Esophagus muscularis mucosa (tissue), 4 donors: ENCODE measurements at regions not wholly inside any gene's neighbourhood (a gene's known extent, or its start where the extent isn't known, plus 50 kb on each side); places are given as distances from the start of the nearest gene placed in this dataset.

Experiments
- DNase-seq: peaks from one replicate; pipeline ENCODE4 v3.0.0-alpha.2; 2017; ENCODE audit errors: extremely low spot score
- H3K27ac ChIP-seq, 4 donors: fragments of 200-600 bp; sonication (generic); replicated peaks in 1 of 4; 1 replicate in 3 of 4; 2 replicates in 1 of 4; pipeline ENCODE4 v1.5.1; 2016 to 2019; ENCODE audit warnings: mild to moderate bottlenecking in 1 of 4
- H3K27me3 ChIP-seq, 4 donors: fragments of 200-600 bp; sonication (generic); one replicate each; pipeline versions ENCODE4 v1.5.1 to v1.6.0; 2016 to 2019
- H3K36me3 ChIP-seq, 4 donors: fragments of 200-600 bp; sonication (generic); one replicate each; pipeline ENCODE4 v1.5.1; 2016 to 2019
- H3K4me1 ChIP-seq, 4 donors: fragments of 200-600 bp; sonication (generic); one replicate each; pipeline ENCODE4 v1.5.1; 2016 to 2019
- H3K4me3 ChIP-seq, 4 donors: fragments of 200-600 bp; sonication (generic); 1 replicate in 2 of 4; 2 replicates in 2 of 4; pipeline ENCODE4 v1.5.1; 2016 to 2019; ENCODE audit warnings: mild to moderate bottlenecking in 4 of 4, moderate library complexity in 1 of 4
- H3K9me3 ChIP-seq, 4 donors: fragments of 200-600 bp; sonication (generic); 1 replicate in 3 of 4; 2 replicates in 1 of 4; pipeline ENCODE4 v1.5.1; 2016 to 2019
- EP300 ChIP-seq: sonication (generic); formaldehyde crosslinking; IDR thresholded peaks from one replicate; pipeline ENCODE4 v1.6.1; 2017; ENCODE audit warnings: antibody characterized with exemption
- POLR2A ChIP-seq: fragments of 450-650 bp; IDR thresholded peaks from one replicate; pipeline ENCODE4 v1.6.1; 2017; ENCODE audit warnings: antibody characterized with exemption, moderate library complexity, mild to moderate bottlenecking, low read depth
- POLR2AphosphoS5 ChIP-seq, 2 donors: sonication (generic); formaldehyde crosslinking; IDR thresholded peaks; one replicate each; pipeline ENCODE4 v1.6.1; 2017; ENCODE audit warnings: antibody characterized with exemption in 2 of 2
- WGBS: methylation state at CpG from one replicate; pipeline ENCODE4 v1.1.5; 2018; 5-methylcytosine and 5-hydroxymethylcytosine counted together
- intact Hi-C: fragments of 100-400 bp; cut with DNase I; formaldehyde crosslinking; loops from one replicate; pipeline ENCODE4 v1.15.1; 2023
- TF ChIP-seq, protein P1 (sequence below), 3 experiments: fragments of 200-600 bp in 2 of 3; fragments of 450-650 bp in 1 of 3; sonication (generic) in 2 of 3; IDR thresholded peaks; one replicate each; pipeline ENCODE4 v1.5.1; 2017 to 2019; ENCODE audit warnings: antibody characterized with exemption in 3 of 3, mild to moderate bottlenecking in 2 of 3, moderate library complexity in 1 of 3

- intact Hi-C loops = no loop called here
- no peak for TF ChIP-seq EP300
- no peak for TF ChIP-seq POLR2AphosphoS5 (IDR thresholded peaks at IDR 0.05)
- TF ChIP-seq, protein P1, sequence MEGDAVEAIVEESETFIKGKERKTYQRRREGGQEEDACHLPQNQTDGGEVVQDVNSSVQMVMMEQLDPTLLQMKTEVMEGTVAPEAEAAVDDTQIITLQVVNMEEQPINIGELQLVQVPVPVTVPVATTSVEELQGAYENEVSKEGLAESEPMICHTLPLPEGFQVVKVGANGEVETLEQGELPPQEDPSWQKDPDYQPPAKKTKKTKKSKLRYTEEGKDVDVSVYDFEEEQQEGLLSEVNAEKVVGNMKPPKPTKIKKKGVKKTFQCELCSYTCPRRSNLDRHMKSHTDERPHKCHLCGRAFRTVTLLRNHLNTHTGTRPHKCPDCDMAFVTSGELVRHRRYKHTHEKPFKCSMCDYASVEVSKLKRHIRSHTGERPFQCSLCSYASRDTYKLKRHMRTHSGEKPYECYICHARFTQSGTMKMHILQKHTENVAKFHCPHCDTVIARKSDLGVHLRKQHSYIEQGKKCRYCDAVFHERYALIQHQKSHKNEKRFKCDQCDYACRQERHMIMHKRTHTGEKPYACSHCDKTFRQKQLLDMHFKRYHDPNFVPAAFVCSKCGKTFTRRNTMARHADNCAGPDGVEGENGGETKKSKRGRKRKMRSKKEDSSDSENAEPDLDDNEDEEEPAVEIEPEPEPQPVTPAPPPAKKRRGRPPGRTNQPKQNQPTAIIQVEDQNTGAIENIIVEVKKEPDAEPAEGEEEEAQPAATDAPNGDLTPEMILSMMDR (IDR thresholded peaks at IDR 0.05) = no peak
- TF ChIP-seq POLR2A = no peak
Observed at GRCh38 chr12:60174476-60174875, 578.6 kb downstream of the SLC16A7 start.

DNA sequence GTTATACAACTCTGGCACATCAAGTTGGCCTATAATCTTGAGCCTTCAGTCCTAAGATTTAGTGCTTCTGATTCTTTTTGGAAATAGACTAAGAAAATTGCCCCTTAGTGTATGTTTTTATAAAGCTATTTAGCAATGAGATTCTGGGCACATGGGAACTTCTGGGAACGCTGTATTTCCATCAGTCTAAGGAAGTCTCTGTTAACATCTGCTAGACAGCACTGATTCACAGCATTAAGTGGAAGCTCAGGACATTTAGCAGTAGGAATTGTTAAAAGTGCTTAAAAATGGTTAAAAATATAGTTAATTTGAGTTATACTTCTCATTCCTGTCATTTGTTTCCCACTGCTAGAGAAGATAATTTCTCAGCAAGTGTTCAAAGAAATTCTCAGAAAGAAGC is 579.1 kb downstream of the SLC16A7 start:
- Histone ChIP-seq H3K4me3 (no peak overlapping the region), H3K4me1 (no peaks in the 10 kb centered on the region), H3K27me3 (no peaks in the 10 kb centered on the region), H3K27ac (no peak overlapping the region), H3K36me3 (no peaks in the 10 kb centered on the region), H3K9me3 (no peaks in the 10 kb centered on the region)
- intact Hi-C loops = no loop called here
- TF ChIP-seq EP300 = no peak
- no peak for DNase-seq
- 3% methylated on average over 1 of the region's 1 CpG for WGBS

More at GRCh38 chr12:60174476-60174875, 578.6 kb downstream of the SLC16A7 start:
- no peaks in the 10 kb centered on the region for H3K36me3 ChIP-seq
- DNase-seq = no peak
- no peaks in the 10 kb centered on the region for H3K27me3 ChIP-seq
- no peaks in the 10 kb centered on the region for H3K9me3 ChIP-seq
- H3K4me3 ChIP-seq = no peak overlapping the region
- no peaks in the 10 kb centered on the region for H3K4me1 ChIP-seq
- no peak overlapping the region for H3K27ac ChIP-seq

GRCh38 chr12:60176891-60177290 is 581.1 kb downstream of the SLC16A7 start:
- Histone ChIP-seq H3K4me1 (no peaks in the 10 kb centered on the region), H3K27ac (no peak overlapping the region), H3K4me3 (no peak overlapping the region), H3K9me3 (no peaks in the 10 kb centered on the region), H3K27me3 (no peaks in the 10 kb centered on the region), H3K36me3 (no peaks in the 10 kb centered on the region)
- TF ChIP-seq POLR2A (no peak), EP300 (no peak), POLR2AphosphoS5 (IDR thresholded peaks at IDR 0.05) (no peak)
- TF ChIP-seq, protein P1 (IDR thresholded peaks at IDR 0.05) = no peak
- DNase-seq = no peak
- intact Hi-C loops = no loop called here
- WGBS = 83% methylated on average over 6 of the region's 6 CpGs

DNA sequence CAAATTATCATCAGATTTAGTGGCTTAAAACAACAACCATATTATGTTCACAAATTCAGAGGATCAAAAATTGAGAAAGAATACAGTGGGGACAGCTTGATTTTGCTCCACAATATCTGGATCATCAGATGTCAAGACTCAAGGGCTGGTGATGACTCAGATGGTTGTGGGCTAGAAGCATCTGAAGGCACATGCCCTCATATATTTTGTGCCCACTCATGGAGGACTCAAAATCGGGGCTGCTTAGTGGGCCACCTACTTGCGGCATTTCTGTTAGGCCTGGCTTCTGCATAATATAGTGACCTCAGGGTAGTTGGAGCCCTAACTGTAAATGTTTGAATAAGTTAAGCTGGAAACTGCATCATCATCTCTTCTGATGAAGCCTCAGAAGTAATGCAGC is 584.5 kb downstream of the SLC16A7 start:
- Histone ChIP-seq H3K9me3 (no peaks in the 10 kb centered on the region), H3K27me3 (no peaks in the 10 kb centered on the region), H3K27ac (no peak overlapping the region), H3K4me1 (no peaks in the 10 kb centered on the region), H3K4me3 (no peak overlapping the region), H3K36me3 (no peaks in the 10 kb centered on the region)
- DNase-seq = no peak
- 89% methylated on average over 2 of the region's 2 CpGs for WGBS
- no peak for TF ChIP-seq POLR2AphosphoS5 (IDR thresholded peaks at IDR 0.05)
- TF ChIP-seq EP300 = no peak
- TF ChIP-seq, protein P1 (IDR thresholded peaks at IDR 0.05) = no peak
- TF ChIP-seq POLR2A = no peak
- intact Hi-C loops = no loop called here

DNA sequence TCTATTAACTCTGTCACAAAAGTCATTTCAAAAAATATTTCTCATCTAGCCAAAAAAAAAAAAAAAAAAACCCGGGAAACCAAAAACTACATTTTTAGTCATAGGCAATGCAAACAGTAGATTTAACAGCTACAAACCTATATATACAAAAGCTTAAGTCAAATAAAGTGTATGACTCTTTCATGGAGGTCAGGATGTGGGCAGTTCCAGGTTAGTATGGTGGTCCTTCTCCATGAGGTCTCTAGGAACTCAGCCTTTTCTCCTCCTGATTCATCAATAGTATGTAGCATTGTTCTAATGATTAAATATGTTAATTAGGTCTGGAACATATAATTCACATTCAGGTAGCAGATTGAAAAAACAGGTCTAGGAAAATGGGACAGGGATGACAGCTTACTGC is 586.5 kb downstream of the SLC16A7 start:
- 91% methylated on average over 1 of the region's 1 CpG for WGBS
- intact Hi-C loops = no loop called here
- H3K27ac ChIP-seq = no peak overlapping the region
- no peaks in the 10 kb centered on the region for H3K4me1 ChIP-seq
- H3K36me3 ChIP-seq = no peaks in the 10 kb centered on the region
- H3K9me3 ChIP-seq = no peaks in the 10 kb centered on the region
- TF ChIP-seq POLR2AphosphoS5 (IDR thresholded peaks at IDR 0.05) (no peak), EP300 (no peak), POLR2A (no peak)
- TF ChIP-seq, protein P1 (IDR thresholded peaks at IDR 0.05) = no peak
- H3K4me3 ChIP-seq = no peak overlapping the region
- H3K27me3 ChIP-seq = no peaks in the 10 kb centered on the region
- DNase-seq = no peak
